ENCODE measurements at regions not wholly inside any gene's neighbourhood (a gene's known extent, or its start where the extent isn't known, plus 50 kb on each side); places are given as distances from the start of the nearest gene placed in this dataset.

DNA sequence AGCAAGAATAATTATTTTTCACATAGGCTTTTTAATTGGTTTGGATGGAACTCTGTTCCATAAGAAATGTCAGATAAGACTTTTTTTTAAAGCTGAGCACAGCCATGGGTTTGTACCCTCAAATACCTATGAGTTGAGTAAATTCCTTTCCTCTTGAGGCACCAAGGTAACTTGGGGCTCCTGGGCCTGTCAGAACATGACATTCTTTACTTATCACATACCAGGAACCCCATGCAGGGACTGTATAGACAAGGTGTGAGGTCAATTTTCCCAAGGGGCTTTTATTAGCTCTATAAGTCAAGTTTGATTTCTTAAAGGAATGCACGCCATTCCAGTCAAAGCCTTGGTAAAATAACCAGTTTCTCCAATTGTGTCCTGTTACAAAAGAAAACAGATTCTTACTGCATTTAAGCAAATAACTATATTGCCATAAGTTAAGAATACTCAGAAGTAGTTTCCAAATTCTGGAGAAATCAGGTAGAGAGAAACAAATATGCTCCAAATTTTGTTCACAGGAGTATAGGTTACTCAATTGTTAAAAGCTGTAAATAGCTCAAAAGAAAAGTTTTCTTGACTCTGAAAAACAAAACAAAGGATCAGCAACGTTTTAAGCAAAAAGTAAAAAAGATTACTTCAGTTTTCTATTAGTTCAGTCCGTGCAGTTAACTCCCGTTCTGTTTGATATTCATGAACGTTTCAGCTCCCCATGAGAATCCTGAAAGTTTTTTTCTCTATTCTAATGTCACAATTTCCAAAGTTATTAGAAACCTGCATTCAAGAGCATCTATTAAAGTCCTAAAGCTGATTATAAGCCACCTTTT lies 167.5 kb upstream of the NAMPT start:
- ATAC-seq (ENCODE audit: insufficient read depth, low FRiP score), result no peak
- H3K9ac ChIP-seq (ENCODE audit: insufficient read depth in 1 of 2, low read length in 2 of 2), result no peak overlapping the region
- H3K27me3 ChIP-seq (ENCODE audit: control insufficient read depth in 3 of 3, insufficient read depth in 3 of 3, low read length in 2 of 3), result no peaks in the 10 kb centered on the region
- peaks cover 0 to 2% (median 0%) of the 10 kb centered on the region in 5 donors for H3K4me1 ChIP-seq (ENCODE audit: control insufficient read depth in 5 of 5, insufficient read depth in 5 of 5, low read length in 5 of 5)
- no peak for DNase-seq
- H3K4me3 ChIP-seq, result no peak overlapping the region
- no peak overlapping the region for H3K27ac ChIP-seq (ENCODE audit: low read depth in 1 of 2, low read length in 1 of 2)
- H3K36me3 ChIP-seq (ENCODE audit: control insufficient read depth in 4 of 4, insufficient read depth in 4 of 4, low read length in 4 of 4), result no peaks in the 10 kb centered on the region
- no peak for TF ChIP-seq CTCF (IDR thresholded peaks at IDR 0.05; ENCODE audit: control extremely low read depth, extremely low read depth)
- 80 to 81% methylated on average over 5 of the region's 5 CpGs for WGBS, 2 donors
- peaks cover 0 to 4% (median 0%) of the 10 kb centered on the region in 4 donors for H3K9me3 ChIP-seq (ENCODE audit: control insufficient read depth in 4 of 4, insufficient read depth in 3 of 4, low read length in 3 of 4)

- Histone ChIP-seq H3K27ac (ENCODE audit: low read depth in 1 of 2, low read length in 1 of 2) (no peak overlapping the region), H3K4me1 (ENCODE audit: control insufficient read depth in 5 of 5, insufficient read depth in 5 of 5, low read length in 5 of 5) (peaks cover 0 to 2% (median 0%) of the 10 kb centered on the region in 5 donors), H3K9ac (ENCODE audit: insufficient read depth in 1 of 2, low read length in 2 of 2) (no peak overlapping the region), H3K4me3 (no peak overlapping the region), H3K27me3 (ENCODE audit: control insufficient read depth in 3 of 3, insufficient read depth in 3 of 3, low read length in 2 of 3) (no peaks in the 10 kb centered on the region), H3K36me3 (ENCODE audit: control insufficient read depth in 4 of 4, insufficient read depth in 4 of 4, low read length in 4 of 4) (no peaks in the 10 kb centered on the region), H3K9me3 (ENCODE audit: control insufficient read depth in 4 of 4, insufficient read depth in 3 of 4, low read length in 3 of 4) (peaks cover 0 to 4% (median 0%) of the 10 kb centered on the region in 4 donors)
- ATAC-seq (ENCODE audit: insufficient read depth, low FRiP score) (no peak), DNase-seq (no peak)
- TF ChIP-seq CTCF (IDR thresholded peaks at IDR 0.05; ENCODE audit: control extremely low read depth, extremely low read depth), result no peak
- WGBS, 2 donors, result 95 to 97% methylated on average over 4 of the region's 4 CpGs
Observed at GRCh38 chr7:106451171-106451570, 166.4 kb upstream of the NAMPT start.

DNA sequence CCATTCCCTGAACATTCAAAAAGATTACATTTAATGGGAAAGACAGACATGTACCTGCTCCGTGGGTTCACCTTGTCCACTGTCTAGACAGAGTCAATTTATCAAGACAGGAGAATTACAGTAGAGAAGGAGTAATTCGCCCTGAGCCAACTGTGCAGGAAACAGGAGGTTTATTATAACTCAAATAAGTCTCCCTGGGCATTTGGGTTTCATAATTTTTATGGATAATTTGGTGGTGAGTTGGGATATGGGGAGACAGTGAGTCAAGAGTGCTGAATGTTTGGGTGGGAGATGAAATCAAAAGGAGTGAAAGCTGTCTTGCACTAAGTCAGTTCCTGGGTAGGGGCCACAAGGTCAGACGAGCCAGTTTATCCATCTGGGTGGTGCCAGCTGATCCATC lies 165.9 kb upstream of the NAMPT start:
- H3K4me1 ChIP-seq (ENCODE audit: control insufficient read depth in 5 of 5, insufficient read depth in 5 of 5, low read length in 5 of 5), result peaks cover 0 to 2% (median 0%) of the 10 kb centered on the region in 5 donors
- H3K27me3 ChIP-seq (ENCODE audit: control insufficient read depth in 3 of 3, insufficient read depth in 3 of 3, low read length in 2 of 3), result no peaks in the 10 kb centered on the region
- H3K9me3 ChIP-seq (ENCODE audit: control insufficient read depth in 4 of 4, insufficient read depth in 3 of 4, low read length in 3 of 4), result peaks cover 0 to 4% (median 0%) of the 10 kb centered on the region in 4 donors
- ATAC-seq (ENCODE audit: insufficient read depth, low FRiP score) (no peak), DNase-seq (no peak)
- TF ChIP-seq CTCF (IDR thresholded peaks at IDR 0.05; ENCODE audit: control extremely low read depth, extremely low read depth), result no peak
- H3K27ac ChIP-seq (ENCODE audit: low read depth in 1 of 2, low read length in 1 of 2), result no peak overlapping the region
- 82 to 89% methylated on average over 3 of the region's 3 CpGs for whole genome bisulfite sequencing, 2 donors
- H3K4me3 ChIP-seq, result no peak overlapping the region
- no peaks in the 10 kb centered on the region for H3K36me3 ChIP-seq (ENCODE audit: control insufficient read depth in 4 of 4, insufficient read depth in 4 of 4, low read length in 4 of 4)
- no peak overlapping the region for H3K9ac ChIP-seq (ENCODE audit: insufficient read depth in 1 of 2, low read length in 2 of 2)

Data from lung (tissue), 11 donors.